ENCODE measurements at regions not wholly inside any gene's neighbourhood (a gene's known extent, or its start where the extent isn't known, plus 50 kb on each side); places are given as distances from the start of the nearest gene placed in this dataset.
"Not testable (repeated sequence)": the region's sequence is repeated elsewhere in the genome, so short reads cannot be mapped to it uniquely, and the experiment has no call there.

- no peak for DNase-seq (ENCODE audit: low read depth in 3 of 3)
Observed at GRCh38 chr3:35849496-35849895, 210.2 kb downstream of the ARPP21 start.

- DNase-seq (ENCODE audit: low read depth in 3 of 3): no peak
Observed at GRCh38 chr3:35849963-35850362, 210.6 kb downstream of the ARPP21 start.

- DNase-seq (ENCODE audit: low read depth in 3 of 3): no peak
Observed at GRCh38 chr3:35857004-35857403, 217.7 kb downstream of the ARPP21 start.

DNA sequence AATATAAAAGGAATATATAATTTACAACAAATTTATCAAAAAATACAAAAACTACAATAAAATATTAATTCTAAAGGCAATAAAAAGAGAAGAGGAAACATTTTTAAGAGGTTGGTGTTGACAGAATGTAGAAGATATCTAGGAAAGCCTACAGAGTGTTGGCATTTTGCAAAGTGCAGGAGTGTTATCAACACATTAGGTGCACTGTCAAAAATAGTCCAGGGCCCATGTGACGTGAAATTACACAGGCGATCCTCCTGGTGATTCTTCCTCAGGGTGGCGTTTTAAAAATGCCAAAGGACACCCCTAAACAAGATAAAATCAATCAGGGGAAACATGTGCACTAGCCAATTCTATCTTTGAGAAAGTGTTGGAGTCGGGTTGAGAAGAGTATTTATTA lies 222.7 kb downstream of the ARPP21 start:
- no peak for DNase-seq (ENCODE audit: low read depth in 3 of 3)

GRCh38 chr3:35864871-35865270 lies 225.5 kb downstream of the ARPP21 start:
- DNase-seq (ENCODE audit: low read depth in 3 of 3): no peak

GRCh38 chr3:35867791-35868190 lies 228.5 kb downstream of the ARPP21 start:
- DNase-seq (ENCODE audit: low read depth in 3 of 3): no peak

- no peak for DNase-seq (ENCODE audit: low read depth in 3 of 3)
Observed at GRCh38 chr3:35871009-35871408, 231.7 kb downstream of the ARPP21 start.

DNA sequence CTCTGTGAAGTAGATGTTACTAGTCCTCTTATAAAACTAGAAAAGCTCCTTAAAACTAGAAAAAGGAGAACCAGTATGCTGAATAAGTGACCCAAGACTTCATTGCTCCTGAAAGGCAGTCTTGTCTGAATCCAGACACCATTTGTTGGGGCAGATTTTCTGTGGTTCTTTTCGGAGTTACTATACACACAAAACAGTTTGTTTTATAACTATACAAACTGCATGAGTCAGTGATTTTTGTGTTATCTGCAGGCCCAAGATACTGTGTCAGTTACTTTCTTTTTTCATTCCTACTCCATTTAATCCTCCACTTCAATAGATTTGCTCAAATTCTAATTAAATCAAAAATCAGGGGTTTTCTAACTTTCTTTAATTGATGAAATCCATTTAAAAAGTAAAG lies 244.6 kb downstream of the ARPP21 start:
- DNase-seq (ENCODE audit: low read depth in 3 of 3): no peak

- no peak for DNase-seq (ENCODE audit: low read depth in 3 of 3)
Observed at GRCh38 chr3:35894735-35895134, 255.4 kb downstream of the ARPP21 start.

- DNase-seq (ENCODE audit: low read depth in 3 of 3): no peak
Observed at GRCh38 chr3:35899245-35899644, 259.9 kb downstream of the ARPP21 start.

DNA sequence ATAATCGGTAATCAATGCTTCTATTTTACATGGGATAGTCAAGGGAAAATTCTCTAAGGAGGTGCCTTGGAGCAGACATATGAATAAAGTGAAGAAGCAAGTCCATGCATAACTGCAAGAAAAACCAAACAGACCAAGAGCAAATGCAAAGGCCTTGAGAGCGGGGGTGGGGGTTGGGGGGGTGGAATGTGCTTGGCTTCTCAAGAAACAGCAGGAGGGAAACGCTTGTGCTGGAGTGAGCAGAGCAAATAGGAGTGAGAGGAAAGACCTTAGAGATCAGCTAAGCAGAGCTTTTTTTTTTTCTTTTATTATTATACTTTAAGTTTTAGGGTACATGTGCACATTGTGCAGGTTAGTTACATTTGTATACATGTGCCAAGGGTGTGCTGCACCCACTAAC lies 260.8 kb downstream of the ARPP21 start:
- no peak for DNase-seq (ENCODE audit: low read depth in 3 of 3)

DNA sequence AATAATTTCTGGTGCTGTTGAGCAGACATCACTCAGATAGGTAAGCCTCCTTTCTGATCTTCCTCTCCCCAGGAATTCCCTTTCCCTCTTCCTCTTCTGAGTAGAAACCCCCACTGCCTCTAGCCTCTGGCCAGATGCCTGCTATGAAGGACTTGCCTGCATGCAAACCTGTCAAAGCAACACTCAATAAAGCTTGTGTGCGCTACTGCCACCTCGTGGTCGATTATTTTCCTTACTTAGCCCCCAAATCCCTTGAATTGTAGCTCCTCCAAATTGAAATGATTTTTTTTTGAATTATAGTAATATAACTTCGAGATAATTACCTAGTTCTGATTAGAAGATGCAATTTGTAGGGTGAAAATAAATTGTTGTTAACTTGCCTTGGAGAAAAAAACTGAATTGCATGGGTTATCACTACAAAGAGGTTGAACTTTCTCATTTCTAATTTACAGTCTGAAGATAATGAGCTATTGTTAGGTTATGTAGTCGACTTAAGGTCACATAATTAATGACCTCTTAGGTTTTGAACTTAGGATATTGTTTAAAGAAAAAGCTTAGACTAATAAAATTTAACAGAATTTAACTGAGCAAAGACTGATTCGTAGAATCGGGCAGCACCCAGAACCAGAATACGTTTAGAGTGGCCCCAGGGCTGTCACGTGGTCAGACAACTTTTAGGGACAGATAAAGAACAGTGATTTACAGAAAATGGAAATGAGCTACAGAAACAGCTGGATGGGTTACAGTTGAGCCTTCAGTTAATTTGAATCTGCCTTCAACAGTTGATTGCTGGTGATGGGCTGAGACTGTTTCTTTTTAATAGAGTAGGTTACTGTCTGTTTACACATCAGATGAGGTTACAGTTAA lies 269.3 kb downstream of the ARPP21 start:
- peak in 1 of 3 experiments; percentile 1 for DNase-seq (ENCODE audit: low read depth in 3 of 3)

GRCh38 chr3:35919160-35919559 lies 279.8 kb downstream of the ARPP21 start:
- DNase-seq (ENCODE audit: low read depth in 3 of 3): no peak

DNA sequence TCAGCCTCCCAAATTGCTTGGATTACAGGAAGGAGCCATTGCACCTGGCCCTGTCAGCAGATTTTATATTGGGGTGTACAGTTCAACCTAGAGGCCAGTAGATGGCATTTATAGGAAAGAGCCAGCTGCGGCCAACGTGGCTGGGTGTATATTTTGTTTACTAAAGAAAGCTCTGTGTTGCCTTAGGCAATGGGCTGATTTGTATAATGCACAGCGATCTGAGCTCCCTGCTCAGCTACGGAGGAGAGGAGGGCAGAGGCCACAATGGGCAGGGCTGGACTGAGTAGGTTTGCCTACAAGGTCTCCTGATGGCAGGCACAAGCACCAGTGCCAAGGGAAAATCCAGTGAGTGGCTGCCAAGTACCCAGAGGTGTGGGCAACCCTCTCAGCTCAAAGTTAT lies 282.4 kb downstream of the ARPP21 start:
- no peak for DNase-seq (ENCODE audit: low read depth in 3 of 3)

GRCh38 chr3:35924070-35924469 lies 284.7 kb downstream of the ARPP21 start:
- not testable (repeated sequence) for DNase-seq (ENCODE audit: low read depth in 3 of 3)

- no peak for DNase-seq (ENCODE audit: low read depth in 3 of 3)
Observed at GRCh38 chr3:35927441-35927840, 288.1 kb downstream of the ARPP21 start.

DNA sequence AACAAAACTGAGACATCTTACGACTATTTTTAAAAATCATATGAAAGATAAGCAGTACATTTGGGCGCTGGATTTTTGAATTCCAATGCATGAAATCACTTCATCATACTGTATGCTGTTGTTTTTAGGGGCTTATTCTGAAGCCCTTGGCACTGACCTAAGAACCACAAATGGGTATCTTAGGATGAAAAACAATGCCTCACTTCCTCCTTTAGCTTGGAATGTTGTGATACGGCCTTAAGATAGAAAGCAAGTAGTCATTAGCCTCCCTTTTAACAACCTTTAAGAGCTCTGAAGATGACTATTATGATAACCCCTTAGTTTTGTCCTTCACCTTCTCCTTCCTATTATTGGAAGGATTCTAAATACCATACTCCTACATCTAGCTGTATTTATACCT lies 289.8 kb downstream of the ARPP21 start:
- no peak for DNase-seq (ENCODE audit: low read depth in 3 of 3)

DNA sequence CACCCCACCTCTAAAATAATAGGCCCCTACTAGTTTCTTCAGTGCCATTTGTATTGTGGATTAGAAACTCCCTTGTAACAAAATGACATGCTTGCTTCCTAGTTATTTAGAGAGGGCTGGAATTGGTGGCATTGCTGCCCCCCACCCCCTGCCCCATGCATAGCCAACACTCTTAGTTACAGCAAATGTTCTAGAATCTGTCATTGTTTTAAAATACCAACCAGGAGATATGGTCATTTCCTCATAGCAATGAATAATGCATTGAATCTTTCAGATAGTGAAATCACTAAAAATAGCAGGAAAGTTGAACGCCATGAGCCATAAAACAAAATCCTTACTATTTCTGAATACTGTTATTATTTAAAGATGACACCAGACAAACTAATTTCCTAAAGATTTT lies 292.5 kb downstream of the ARPP21 start:
- DNase-seq (ENCODE audit: low read depth in 3 of 3): no peak

- DNase-seq (ENCODE audit: low read depth in 3 of 3): no peak
Observed at GRCh38 chr3:35932995-35933394, 293.7 kb downstream of the ARPP21 start.

- DNase-seq (ENCODE audit: low read depth in 3 of 3): no peak
Observed at GRCh38 chr3:35936571-35936970, 297.2 kb downstream of the ARPP21 start.

DNA sequence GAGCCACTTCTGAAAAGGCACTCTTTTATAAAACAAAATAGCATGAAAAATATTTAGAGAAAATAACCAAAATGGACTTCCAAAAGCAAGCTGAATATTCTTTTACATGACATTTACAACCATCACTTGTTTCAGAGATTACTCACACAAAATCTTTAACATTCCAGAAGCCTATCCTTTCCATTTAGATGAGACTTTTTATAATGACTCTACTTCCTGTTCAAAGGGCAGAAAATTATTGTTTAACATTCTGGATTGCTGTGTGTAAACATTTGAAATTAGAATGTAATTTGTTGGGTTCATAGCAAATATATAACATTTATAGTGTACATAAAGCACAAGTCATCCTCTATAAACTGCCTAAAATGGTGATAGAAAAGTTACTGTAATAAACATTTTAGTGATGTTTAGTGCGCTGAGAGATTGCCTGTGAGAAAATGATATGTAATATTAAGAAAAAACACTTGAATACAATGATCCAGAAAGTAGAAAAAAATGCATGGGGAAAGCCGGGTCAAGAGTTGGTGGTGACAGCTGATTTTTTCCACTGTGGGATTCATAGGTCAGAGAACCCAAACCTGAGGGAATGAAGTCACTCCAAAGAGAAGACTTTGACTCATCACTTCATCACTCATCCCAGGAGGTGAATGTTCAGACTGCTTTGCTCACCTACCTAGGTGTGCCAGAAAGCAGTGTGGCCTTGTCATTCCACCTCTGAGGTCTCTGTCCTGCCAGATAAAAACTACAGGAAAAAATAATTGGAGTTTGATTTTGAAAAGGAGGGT lies 305.8 kb downstream of the ARPP21 start:
- no peak for DNase-seq (ENCODE audit: low read depth in 3 of 3)

DNA sequence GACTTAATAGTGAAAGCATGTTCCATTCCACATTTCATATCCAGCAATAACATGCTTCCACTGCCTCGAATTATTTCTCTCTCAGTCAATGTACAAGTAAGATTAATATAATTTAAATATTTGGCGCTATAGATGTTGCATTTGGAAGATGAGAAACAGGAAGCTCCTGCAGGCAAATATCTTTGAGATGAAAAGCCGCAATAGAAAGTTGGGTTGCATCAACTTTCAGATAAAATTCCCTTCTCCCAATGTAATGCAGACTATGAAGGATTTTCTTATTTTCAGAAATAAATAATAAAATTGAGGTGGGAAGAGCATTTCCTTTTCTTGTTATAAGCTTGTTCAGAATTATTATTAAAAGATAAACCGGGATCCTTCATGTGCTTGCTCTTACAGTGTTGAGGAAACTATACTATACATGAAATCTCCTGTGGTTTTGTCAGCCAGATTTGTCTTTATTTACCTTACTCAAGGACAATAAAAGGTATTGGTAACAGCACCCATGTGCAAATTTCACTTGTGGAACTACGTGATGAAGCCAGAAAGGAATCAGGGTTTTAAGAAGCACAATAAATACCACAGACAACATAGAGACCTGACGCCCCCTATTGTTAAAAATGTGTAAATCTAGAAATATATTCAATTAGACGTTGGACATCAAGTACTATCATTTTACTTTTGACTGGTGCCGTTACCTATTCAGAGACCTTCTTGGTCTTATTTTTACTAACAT lies 307.0 kb downstream of the ARPP21 start:
- DNase-seq (ENCODE audit: low read depth in 3 of 3): no peak

Measured in stimulated activated CD4-positive, alpha-beta T cell treated with anti-CD3 and anti-CD28 coated beads, TNF-alpha, amount 100 ng/mL, for 4 hours (primary cell).